HG03135 (cell line): ENCODE measurements at regions not wholly inside any gene's neighbourhood (a gene's known extent, or its start where the extent isn't known, plus 50 kb on each side); places are given as distances from the start of the nearest gene placed in this dataset.
A peak's percentile ranks its signal among the peaks of the same experiment; 100 is the strongest.
"Not testable (repeated sequence)": the region's sequence is repeated elsewhere in the genome, so short reads cannot be mapped to it uniquely, and the experiment has no call there.

ENCODE experiments used
- ATAC-seq: cut with Tn5 transposase; IDR thresholded peaks from one replicate; pipeline ENCODE4 v1.9.1; 2021; ENCODE audit warnings: mild to moderate bottlenecking, moderate library complexity; ENCODE audit not compliant: unreplicated experiment

- no peak for ATAC-seq
Observed at GRCh38 chr3:28028554-28028953, 212.9 kb upstream of the CMC1 start.

DNA sequence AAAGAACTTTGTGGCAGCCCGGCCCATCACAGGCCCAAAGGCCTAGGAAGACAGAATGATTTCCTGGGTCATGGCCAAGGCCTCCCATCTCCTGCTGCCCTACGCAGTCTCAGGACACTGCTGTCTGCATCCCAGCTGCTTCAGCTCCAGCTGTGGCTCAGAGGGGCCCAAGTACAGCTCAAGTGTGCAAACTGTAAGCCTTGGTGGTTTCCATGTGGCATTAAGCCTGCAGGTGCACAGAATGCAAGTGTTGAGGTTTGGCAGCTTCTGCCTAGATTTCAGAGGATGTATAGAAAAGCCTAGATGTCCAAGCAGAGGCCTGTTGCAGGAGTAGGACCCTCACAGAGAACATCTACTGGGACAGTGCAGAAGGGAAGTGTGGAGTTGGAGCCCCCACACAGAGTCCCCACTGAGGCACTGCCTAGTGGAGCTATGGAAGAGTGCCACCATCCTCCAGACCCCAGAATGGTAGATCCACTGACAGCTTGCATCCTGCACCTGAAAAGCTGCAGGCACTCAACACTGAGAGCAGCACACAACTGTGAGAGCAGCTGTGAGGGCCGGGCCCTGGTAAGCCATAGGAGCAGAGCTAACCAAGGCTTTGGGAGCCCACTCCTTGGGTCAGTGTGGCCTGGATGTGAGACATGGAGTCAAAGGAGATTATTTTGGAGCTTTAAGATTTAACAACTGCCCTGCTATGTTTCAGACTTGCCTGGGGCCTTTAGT lies 208.2 kb upstream of the CMC1 start:
- no peak for ATAC-seq

DNA sequence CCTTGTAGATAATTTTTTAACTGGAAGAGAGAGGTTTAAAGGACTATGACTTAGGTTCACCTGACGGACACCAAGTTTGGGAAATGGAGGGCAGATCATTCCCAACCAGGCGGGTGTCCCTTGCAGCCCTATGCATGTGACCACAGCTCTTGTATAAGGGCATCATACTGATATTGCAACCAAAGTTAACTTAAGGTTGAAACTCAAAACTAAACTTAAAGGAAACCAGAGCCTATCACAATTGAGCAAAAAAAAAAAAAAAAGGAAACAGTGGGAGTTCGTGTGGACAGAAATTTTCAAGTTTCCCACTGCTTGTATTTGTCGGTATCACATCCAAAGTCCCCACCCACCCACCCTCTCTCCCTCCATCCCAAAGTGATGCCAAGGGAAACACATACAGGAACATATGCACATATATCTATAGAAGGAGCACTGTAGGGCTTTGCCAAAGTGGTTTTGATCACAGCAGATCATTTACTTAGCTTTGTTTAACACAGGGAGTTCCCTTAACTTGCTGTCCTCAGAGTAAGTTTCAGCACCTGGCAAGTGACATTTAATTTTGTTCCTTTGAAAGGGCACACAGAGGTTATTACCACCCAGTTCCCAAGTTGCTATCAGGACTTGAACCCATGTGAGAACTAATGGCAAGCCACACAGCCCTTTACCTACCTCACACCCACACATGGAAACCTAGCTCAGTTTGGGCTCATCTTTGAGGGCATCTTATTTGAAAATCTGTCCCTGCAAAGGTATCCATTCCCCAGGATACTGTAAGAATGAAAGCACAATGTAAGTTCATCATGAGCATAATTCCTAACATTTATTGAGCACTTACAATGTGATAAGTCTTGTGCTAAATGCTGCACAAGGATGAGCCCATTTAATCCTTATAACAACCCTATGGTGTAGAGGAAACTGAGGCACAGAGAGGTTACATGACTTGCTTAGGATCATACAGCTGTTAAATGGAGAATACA lies 204.5 kb upstream of the CMC1 start:
- no peak for ATAC-seq

DNA sequence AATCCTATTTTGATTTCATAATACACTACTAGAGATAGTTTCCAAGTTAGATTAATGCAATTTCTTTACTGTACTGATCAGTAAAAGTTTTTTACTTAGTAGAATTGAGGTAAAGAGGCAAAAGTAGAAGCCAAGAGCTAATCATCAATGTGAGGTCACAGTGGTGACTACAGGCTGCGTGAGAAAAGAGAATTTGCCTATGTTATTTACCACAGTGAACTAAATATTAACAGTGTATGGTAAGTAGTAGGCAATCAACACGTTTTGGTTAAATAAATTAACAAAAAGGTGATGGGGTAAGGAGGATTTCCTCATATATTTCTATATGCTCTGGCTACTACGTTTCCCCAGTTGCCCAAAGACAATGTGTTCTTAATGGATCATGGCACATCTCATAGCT lies 202.2 kb upstream of the CMC1 start:
- no peak for ATAC-seq

DNA sequence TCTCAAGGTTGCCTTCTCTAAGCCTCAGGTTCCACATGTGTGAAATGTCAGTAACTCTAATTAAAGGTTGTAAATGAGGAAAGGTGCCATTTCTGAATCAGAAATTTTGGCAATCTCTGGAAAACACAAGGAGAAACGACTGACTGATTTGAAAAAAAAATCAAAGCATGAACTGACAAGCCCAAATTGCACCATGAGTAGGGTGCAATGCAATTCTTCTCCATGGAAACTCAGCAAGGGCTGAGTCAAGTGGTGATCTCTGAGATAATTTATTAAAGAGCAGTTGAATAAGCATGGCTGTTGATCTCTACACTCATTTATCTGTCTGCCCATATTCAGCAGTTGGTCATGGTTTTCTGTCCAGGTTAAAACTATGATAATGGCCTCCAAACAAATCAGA lies 201.6 kb upstream of the CMC1 start:
- no peak for ATAC-seq

DNA sequence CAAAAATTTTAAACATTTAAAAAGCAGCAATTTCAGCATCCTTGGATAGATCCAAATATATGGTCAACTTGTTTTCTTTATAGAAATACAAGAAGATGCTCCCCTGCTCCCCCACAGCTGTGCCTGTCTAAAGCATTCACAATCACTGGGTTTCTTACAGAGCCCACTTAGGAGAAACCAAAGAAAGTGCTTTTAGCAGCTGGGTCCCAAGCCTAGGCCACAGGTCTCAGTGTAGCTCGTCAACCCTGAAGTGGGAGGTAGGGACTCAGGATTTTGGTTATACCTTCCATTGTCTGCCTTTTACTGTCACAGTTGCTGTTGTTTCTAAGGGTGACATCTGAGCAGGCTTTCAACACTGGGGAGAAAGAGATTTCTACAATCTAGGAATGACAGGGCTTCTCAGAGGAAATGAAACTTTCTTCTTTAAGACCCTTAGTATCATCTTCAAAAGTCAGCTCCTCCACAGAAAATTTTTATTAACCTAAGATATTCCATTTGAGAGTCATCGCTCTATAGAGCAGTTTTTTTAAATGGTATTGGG lies 199.3 kb upstream of the CMC1 start:
- ATAC-seq: peak; percentile 53

GRCh38 chr3:28042707-28043106 lies 198.7 kb upstream of the CMC1 start:
- ATAC-seq: peak; percentile 10

DNA sequence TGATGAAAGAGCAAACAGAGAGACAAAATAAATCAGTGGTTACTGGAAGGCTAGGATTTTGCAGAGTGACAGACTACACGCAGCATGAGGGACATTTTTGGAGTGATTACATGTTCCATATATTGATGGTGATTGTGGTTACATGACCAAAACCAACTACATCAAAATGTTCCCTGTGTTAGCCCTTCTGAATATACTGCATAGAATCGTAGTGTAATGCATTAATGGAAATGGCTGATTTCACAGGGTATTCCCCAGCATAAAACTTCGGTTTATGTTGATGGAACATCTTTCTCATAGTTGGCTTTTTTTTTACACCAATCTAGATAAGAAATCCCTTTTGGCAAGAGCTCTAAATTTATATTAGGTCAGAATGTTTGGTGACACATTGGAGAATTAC lies 191.3 kb upstream of the CMC1 start:
- no peak for ATAC-seq

DNA sequence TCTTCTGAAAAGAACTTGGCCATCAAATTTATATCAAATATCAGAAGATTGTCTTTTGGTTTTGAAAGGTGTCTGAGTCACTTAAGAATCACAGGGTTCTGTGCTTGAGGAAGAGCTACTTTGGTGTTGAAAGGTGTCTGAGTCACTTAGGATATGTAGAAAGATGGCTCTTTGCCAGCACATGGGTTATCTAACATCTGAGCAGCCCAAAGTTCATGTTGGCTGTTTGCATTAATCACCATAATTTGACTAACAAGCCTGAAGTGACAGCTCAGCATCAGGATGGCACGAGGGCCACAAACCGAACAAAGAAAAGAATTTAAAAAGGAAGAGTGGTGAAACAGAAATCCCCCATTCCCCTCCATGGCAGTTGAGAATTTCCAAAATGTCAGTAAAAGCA lies 190.5 kb upstream of the CMC1 start:
- ATAC-seq: no peak

DNA sequence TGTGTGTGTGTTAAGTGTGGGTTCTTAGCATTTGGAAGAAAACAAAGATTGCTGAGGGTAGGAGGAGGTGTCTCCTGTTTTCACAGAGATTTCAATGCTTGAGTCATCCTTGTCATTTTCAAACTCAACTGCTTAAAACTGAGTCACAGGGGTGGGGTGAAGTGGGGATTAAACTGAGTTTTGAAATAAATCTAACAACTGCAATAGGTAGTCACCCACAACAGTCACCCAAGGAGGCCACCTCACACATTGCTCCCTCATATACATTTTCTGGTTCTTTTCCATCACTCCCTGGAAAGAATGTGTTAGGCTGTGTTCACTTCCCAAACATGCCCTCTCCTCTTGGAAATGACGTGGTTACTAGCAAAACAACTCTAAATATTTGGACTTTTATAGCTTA lies 187.7 kb upstream of the CMC1 start:
- no peak for ATAC-seq

GRCh38 chr3:28056806-28057205 lies 184.6 kb upstream of the CMC1 start:
- no peak for ATAC-seq

DNA sequence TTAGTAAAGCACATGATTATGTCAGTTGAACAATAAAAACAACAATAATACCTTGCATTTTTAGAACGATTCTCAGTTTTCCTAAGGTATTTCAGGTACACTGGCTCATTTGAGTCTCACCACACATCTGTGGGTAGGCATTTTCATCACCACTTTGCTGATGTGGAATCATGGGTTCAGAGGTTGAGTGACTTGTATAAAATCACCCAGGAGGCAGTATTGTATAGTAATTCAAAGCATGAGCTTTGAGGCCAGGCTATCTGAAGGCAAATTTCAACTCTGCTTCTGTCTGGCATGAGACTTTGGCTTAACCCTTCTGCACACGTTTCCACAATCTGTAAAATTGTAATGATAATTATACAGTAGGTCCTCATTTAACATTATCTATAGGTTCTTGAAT lies 183.9 kb upstream of the CMC1 start:
- ATAC-seq: no peak

GRCh38 chr3:28059199-28059598 lies 182.2 kb upstream of the CMC1 start:
- ATAC-seq: not testable (repeated sequence)

DNA sequence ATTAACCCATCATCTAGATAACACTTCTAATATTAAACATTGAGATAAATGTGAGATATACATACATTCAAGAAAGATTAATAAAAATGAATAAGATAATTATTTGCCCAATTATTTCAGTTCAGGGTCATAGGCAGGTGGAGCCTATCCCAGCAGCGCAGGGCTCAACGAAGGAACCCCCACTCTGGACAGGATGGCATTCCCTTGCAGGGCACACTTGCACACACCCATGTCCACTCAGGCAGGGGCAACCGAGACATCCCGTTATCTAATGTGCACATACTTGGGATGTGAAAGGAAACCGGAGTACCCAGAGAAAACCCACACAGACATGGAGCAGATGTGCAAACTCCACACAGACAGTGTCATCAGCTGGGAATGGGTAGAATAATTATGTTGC lies 175.4 kb upstream of the CMC1 start:
- ATAC-seq: no peak

DNA sequence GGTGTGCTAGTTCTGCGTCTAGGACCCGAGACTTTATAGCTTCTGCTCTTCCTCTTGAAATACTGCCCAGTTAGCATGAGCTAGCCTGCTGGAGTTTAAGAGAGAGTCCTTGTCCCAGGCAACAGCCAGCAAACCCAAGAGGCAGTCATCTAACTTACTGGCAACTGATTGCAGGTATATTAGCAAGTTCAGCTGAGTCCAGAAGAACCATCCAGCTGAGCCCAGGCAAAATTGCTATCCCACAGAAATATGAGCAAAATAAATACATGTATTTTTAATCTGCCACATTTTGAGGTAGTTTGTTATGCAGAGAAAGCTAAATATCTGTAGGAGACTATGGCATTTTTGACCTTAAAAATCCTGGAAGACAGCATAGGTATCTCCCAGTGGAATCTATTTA lies 174.4 kb upstream of the CMC1 start:
- ATAC-seq: no peak

DNA sequence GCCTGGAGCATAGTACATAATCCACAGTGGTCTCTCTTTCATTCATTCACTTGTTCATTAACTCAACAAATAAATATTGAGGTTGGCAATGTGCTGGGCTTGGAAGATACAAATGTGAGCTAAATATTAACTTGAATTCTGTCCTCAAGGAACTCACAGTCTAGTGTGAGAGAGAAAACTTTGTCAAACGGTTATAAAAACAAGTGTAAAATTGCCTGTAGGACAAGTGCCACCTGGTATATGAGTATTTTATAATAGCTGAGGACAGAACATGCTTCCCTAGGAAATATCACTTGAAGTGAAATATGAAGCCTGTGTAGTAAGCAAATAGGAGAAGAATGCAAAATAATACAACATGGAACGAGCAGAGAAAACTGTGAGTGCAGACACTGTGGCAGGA lies 173.1 kb upstream of the CMC1 start:
- no peak for ATAC-seq

GRCh38 chr3:28069438-28069837 lies 172.0 kb upstream of the CMC1 start:
- no peak for ATAC-seq

- ATAC-seq: no peak
Observed at GRCh38 chr3:28076246-28076645, 165.2 kb upstream of the CMC1 start.

GRCh38 chr3:28077572-28077971 lies 163.8 kb upstream of the CMC1 start:
- ATAC-seq: no peak

DNA sequence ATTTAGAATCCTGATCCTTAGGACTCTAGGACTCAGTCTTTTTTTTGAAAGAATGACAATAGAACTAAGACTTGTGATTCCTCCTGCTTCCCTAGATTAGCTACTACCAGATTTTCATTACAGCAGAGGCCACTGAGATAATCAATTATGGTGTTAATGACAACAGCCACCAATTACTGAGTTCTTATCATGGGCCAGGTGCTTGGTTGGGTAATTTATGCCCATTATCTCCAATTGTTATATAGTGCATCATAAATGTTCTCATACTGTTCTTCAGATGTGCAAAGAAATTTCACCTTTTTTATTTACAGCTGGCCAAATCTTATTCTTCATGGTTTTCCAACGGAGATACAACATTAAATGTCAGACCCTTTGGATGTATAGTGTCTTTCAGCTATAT lies 162.9 kb upstream of the CMC1 start:
- no peak for ATAC-seq

DNA sequence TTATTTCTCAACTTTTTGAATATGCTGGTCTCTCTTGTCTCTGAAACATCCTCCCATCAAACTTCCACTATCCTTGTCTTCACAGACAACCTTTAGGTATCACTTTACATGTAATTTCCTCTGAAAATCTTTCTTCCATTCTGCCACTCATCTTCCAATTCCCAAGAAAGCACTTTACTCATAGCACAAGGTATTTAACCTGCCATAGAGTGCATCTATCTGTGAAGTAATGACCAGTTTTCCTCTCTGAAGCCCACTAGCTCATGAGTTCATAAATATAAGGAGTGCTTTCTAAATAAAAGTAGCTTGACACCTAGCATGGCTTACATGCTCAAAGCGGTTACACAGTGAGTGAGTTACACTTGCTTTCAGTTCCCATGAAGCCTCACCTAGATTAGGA lies 160.7 kb upstream of the CMC1 start:
- no peak for ATAC-seq

- ATAC-seq: no peak
Observed at GRCh38 chr3:28081533-28081947, 159.9 kb upstream of the CMC1 start.
